H9 (cell line): ENCODE measurements at regions not wholly inside any gene's neighbourhood (a gene's known extent, or its start where the extent isn't known, plus 50 kb on each side); places are given as distances from the start of the nearest gene placed in this dataset.

ENCODE experiments used
- DNase-seq: peaks from one replicate; pipeline ENCODE4 v3.0.0-alpha.2; 2017
- H2AFZ ChIP-seq: one replicate; pipeline ENCODE4 v1.6.1; 2013; ENCODE audit warnings: mild to moderate bottlenecking, low read length, control low read depth, moderate library complexity
- H2AK5ac ChIP-seq: 2 replicates; pipeline ENCODE4 v1.6.1; 2013; ENCODE audit warnings: low read length, control low read depth, mixed read lengths; ENCODE audit not compliant: insufficient read length
- H2BK120ac ChIP-seq: one replicate; pipeline ENCODE4 v1.6.1; 2013; ENCODE audit warnings: low read depth, mild to moderate bottlenecking, low read length, control low read depth, inconsistent platforms; ENCODE audit not compliant: poor library complexity, severe bottlenecking
- H2BK12ac ChIP-seq: 2 replicates; pipeline ENCODE4 v1.6.1; 2013; ENCODE audit warnings: low read length, control low read depth, mixed read lengths, low read depth; ENCODE audit not compliant: insufficient read length
- H2BK15ac ChIP-seq: 2 replicates; pipeline ENCODE4 v1.6.1; 2013; ENCODE audit warnings: low read depth, low read length, control low read depth
- H2BK20ac ChIP-seq: one replicate; pipeline ENCODE4 v1.6.1; 2013; ENCODE audit warnings: low read depth, mild to moderate bottlenecking, low read length, control low read depth, inconsistent platforms; ENCODE audit not compliant: poor library complexity, severe bottlenecking
- H2BK5ac ChIP-seq: 2 replicates; pipeline ENCODE4 v1.6.1; 2013; ENCODE audit warnings: low read length, control low read depth, mixed read lengths; ENCODE audit not compliant: insufficient read length
- H3K14ac ChIP-seq: 2 replicates; pipeline ENCODE4 v1.6.1; 2013; ENCODE audit warnings: low read length, control low read depth; ENCODE audit not compliant: insufficient read depth
- H3K18ac ChIP-seq: 2 replicates; pipeline ENCODE4 v1.6.1; 2013; ENCODE audit warnings: low read depth, mild to moderate bottlenecking, mixed read lengths, low read length, control low read depth; ENCODE audit not compliant: insufficient read length
- H3K23ac ChIP-seq: 2 replicates; pipeline ENCODE4 v1.6.1; 2013; ENCODE audit warnings: low read length, control low read depth, mixed read lengths, low read depth; ENCODE audit not compliant: insufficient read length
- H3K23me2 ChIP-seq: 2 replicates; pipeline ENCODE4 v1.6.1; 2013; ENCODE audit warnings: low read depth, mild to moderate bottlenecking, mixed read lengths, low read length, control low read depth; ENCODE audit not compliant: insufficient read length, poor library complexity, severe bottlenecking
- H3K27ac ChIP-seq: 2 replicates; pipeline ENCODE4 v1.5.1; 2013; ENCODE audit warnings: low read length, control low read depth, mixed read lengths, low read depth; ENCODE audit not compliant: insufficient read length
- H3K27me3 ChIP-seq: 2 replicates; pipeline ENCODE4 v1.6.1; 2013; ENCODE audit warnings: low read length, control low read depth, inconsistent platforms; ENCODE audit not compliant: insufficient read depth
- H3K4ac ChIP-seq: 2 replicates; pipeline ENCODE4 v1.6.1; 2013; ENCODE audit warnings: low read depth, mild to moderate bottlenecking, control low read depth, inconsistent platforms, low read length, moderate library complexity
- H3K4me1 ChIP-seq: 2 replicates; pipeline ENCODE4 v1.6.1; 2013; ENCODE audit warnings: low read length, control low read depth, inconsistent platforms; ENCODE audit not compliant: insufficient read depth
- H3K4me2 ChIP-seq: 2 replicates; pipeline ENCODE4 v1.6.1; 2013; ENCODE audit warnings: low read length, control low read depth, mixed read lengths; ENCODE audit not compliant: insufficient read length, insufficient read depth
- H3K56ac ChIP-seq: 2 replicates; pipeline ENCODE4 v1.6.1; 2013; ENCODE audit warnings: low read depth, mild to moderate bottlenecking, mixed read lengths, low read length, control low read depth; ENCODE audit not compliant: insufficient read length
- H3K79me1 ChIP-seq: 2 replicates; pipeline ENCODE4 v1.6.1; 2013; ENCODE audit warnings: low read depth, mild to moderate bottlenecking, moderate library complexity, low read length, control low read depth, inconsistent platforms; ENCODE audit not compliant: insufficient read depth, poor library complexity, severe bottlenecking
- H3K79me2 ChIP-seq: 2 replicates; pipeline ENCODE4 v1.6.1; 2013; ENCODE audit warnings: low read length, control low read depth, inconsistent platforms; ENCODE audit not compliant: insufficient read depth
- H3K9ac ChIP-seq: 2 replicates; pipeline ENCODE4 v1.6.1; 2013; ENCODE audit warnings: low read length, control low read depth, mixed read lengths; ENCODE audit not compliant: insufficient read length; ENCODE audit errors: extremely low read depth
- H3K9me3 ChIP-seq: one replicate; pipeline ENCODE4 v1.6.1; 2013; ENCODE audit warnings: low read depth, low read length, inconsistent platforms; ENCODE audit not compliant: control insufficient read depth
- H3T11ph ChIP-seq: one replicate; pipeline ENCODE4 v1.6.1; 2013; ENCODE audit warnings: mild to moderate bottlenecking, low read length, control low read depth, inconsistent platforms
- H4K20me1 ChIP-seq: one replicate; pipeline ENCODE4 v1.6.1; 2013; ENCODE audit not compliant: control insufficient read depth, insufficient read length, insufficient read depth
- H4K5ac ChIP-seq: 2 replicates; pipeline ENCODE4 v1.6.1; 2013; ENCODE audit warnings: low read depth, mild to moderate bottlenecking, mixed read lengths, low read length, control low read depth; ENCODE audit not compliant: insufficient read length
- H4K8ac ChIP-seq: replicated peaks from 2 replicates; pipeline ENCODE4 v1.6.1; 2013; ENCODE audit warnings: low read length, control low read depth, mixed read lengths, low read depth; ENCODE audit not compliant: insufficient read length
- H4K91ac ChIP-seq: 2 replicates; pipeline ENCODE4 v1.6.1; 2013; ENCODE audit warnings: low read depth, mild to moderate bottlenecking, moderate library complexity, mixed read lengths, low read length, control low read depth; ENCODE audit not compliant: insufficient read length
- H3K27ac Mint-ChIP-seq, 3 experiments: 2 replicates in 2 of 3; 3 replicates in 1 of 3; pipeline ENCODE4 v1.8.0; 2020 to 2021; ENCODE audit warnings: mixed read lengths in 3 of 3, mild to moderate bottlenecking in 1 of 3, moderate library complexity in 1 of 3
- H3K27me3 Mint-ChIP-seq: 2 replicates; pipeline ENCODE4 v1.8.0; 2021; ENCODE audit warnings: low read depth, mild to moderate bottlenecking, moderate library complexity, mixed read lengths
- H3K36me3 Mint-ChIP-seq, 3 experiments: 2 replicates in 2 of 3; 3 replicates in 1 of 3; pipeline ENCODE4 v1.8.0; 2020 to 2021; ENCODE audit warnings: low read depth in 3 of 3, mixed read lengths in 3 of 3; ENCODE audit not compliant: insufficient read depth in 1 of 3
- H3K4me1 Mint-ChIP-seq, 2 experiments: 2 replicates each; pipeline ENCODE4 v1.8.0; 2020; ENCODE audit warnings: mixed read lengths in 2 of 2
- H3K4me3 Mint-ChIP-seq, 2 experiments: 2 replicates in 1 of 2; 3 replicates in 1 of 2; pipeline ENCODE4 v1.8.0; 2020 to 2021; ENCODE audit warnings: mild to moderate bottlenecking in 2 of 2, mixed read lengths in 2 of 2, moderate library complexity in 1 of 2
- H3K9me3 Mint-ChIP-seq, 2 experiments: 2 replicates in 1 of 2; 3 replicates in 1 of 2; pipeline ENCODE4 v1.8.0; 2020; ENCODE audit warnings: mild to moderate bottlenecking in 2 of 2, mixed read lengths in 2 of 2, moderate library complexity in 1 of 2
- WGBS: extraction: QIAGEN DNeasy Blood & Tissue Kit; methylation state at CpG from one replicate; pipeline ENCODE4 v1.1.7; 2013; ENCODE audit warnings: missing lambda C conversion rate, low lambda C conversion rate, mixed read lengths; ENCODE audit not compliant: insufficient read length; ENCODE audit errors: extremely low coverage; 5-methylcytosine and 5-hydroxymethylcytosine counted together
- TF ChIP-seq, protein P1 (sequence below): fragments of 200-600 bp; sonication (generic); conservative IDR thresholded peaks from 3 replicates; pipeline ENCODE4 v1.8.0; 2021; ENCODE audit warnings: antibody characterized with exemption, mild to moderate bottlenecking

DNA sequence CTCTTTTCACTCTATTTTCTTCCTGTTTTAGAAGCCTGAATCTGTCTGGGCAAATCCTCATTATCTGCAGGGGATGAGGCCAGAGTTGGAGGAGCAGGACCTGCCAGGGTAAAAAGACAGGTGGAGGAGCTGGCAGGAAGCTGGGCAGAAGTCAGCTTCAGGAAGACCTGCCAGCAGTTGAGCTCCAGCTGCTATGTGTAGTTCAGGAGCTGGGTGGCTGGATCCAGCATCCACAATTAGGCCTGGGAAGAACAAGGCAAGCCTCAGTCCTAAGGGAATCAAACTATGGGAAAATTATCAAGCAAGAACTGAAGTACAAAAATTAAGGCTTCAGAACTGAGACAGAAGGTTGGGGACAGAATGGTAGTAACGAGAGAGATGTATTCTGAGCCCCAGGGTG, 174.0 kb downstream of the MREG start:
- H3K79me1 ChIP-seq = no peaks in the 10 kb centered on the region
- H2BK12ac ChIP-seq = no peak overlapping the region
- Mint-ChIP-seq H3K36me3 (no peaks in the 10 kb centered on the region), H3K4me1 (peaks cover 0 to 3% of the 10 kb centered on the region in 2 experiments; a peak in 1 of 4 replicates), H3K9me3 (no peaks in the 10 kb centered on the region), H3K27me3 (no peaks in the 10 kb centered on the region), H3K27ac (peak overlapping the region in 1 of 3 experiments; percentile 21; a peak in 1 of 7 replicates), H3K4me3 (no peak overlapping the region)
- H3K56ac ChIP-seq = no peak overlapping the region
- H2BK5ac ChIP-seq = no peak overlapping the region
- no peak overlapping the region for H3T11ph ChIP-seq
- WGBS = no CpG with 5 or more reads among the region's 1 CpG
- TF ChIP-seq, protein P1, sequence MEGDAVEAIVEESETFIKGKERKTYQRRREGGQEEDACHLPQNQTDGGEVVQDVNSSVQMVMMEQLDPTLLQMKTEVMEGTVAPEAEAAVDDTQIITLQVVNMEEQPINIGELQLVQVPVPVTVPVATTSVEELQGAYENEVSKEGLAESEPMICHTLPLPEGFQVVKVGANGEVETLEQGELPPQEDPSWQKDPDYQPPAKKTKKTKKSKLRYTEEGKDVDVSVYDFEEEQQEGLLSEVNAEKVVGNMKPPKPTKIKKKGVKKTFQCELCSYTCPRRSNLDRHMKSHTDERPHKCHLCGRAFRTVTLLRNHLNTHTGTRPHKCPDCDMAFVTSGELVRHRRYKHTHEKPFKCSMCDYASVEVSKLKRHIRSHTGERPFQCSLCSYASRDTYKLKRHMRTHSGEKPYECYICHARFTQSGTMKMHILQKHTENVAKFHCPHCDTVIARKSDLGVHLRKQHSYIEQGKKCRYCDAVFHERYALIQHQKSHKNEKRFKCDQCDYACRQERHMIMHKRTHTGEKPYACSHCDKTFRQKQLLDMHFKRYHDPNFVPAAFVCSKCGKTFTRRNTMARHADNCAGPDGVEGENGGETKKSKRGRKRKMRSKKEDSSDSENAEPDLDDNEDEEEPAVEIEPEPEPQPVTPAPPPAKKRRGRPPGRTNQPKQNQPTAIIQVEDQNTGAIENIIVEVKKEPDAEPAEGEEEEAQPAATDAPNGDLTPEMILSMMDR = no peak
- no peaks in the 10 kb centered on the region for H3K23me2 ChIP-seq
- DNase-seq = no peak
- no peak overlapping the region for H3K14ac ChIP-seq
- H4K91ac ChIP-seq = no peak overlapping the region
- H4K5ac ChIP-seq = no peak overlapping the region
- H3K18ac ChIP-seq = no peak overlapping the region
- no peaks in the 10 kb centered on the region for H3K79me2 ChIP-seq
- no peak overlapping the region for H3K27ac ChIP-seq
- H2AFZ ChIP-seq = no peak overlapping the region
- H3K4me2 ChIP-seq = no peak overlapping the region
- H3K23ac ChIP-seq = no peak overlapping the region
- no peak overlapping the region for H3K9ac ChIP-seq
- no peak overlapping the region for H3K4ac ChIP-seq
- H4K8ac ChIP-seq = no peak overlapping the region
- H3K9me3 ChIP-seq = no peaks in the 10 kb centered on the region
- no peaks in the 10 kb centered on the region for H3K4me1 ChIP-seq
- H2BK15ac ChIP-seq = no peak overlapping the region
- no peak overlapping the region for H2AK5ac ChIP-seq
- no peak overlapping the region for H2BK120ac ChIP-seq
- no peaks in the 10 kb centered on the region for H3K27me3 ChIP-seq
- no peak overlapping the region for H2BK20ac ChIP-seq
- no peaks in the 10 kb centered on the region for H4K20me1 ChIP-seq
